Effector memory CD8-positive, alpha-beta T cell (primary cell): ENCODE measurements at regions not wholly inside any gene's neighbourhood (a gene's known extent, or its start where the extent isn't known, plus 50 kb on each side); places are given as distances from the start of the nearest gene placed in this dataset.
"Not testable (repeated sequence)": the region's sequence is repeated elsewhere in the genome, so short reads cannot be mapped to it uniquely, and the experiment has no call there.

Source experiments
- ATAC-seq: fragments of 150-1000 bp; cut with Tn5 transposase; replicated peaks from 2 replicates; pipeline ENCODE4 v1.10.0; 2021; ENCODE audit warnings: mild to moderate bottlenecking, moderate library complexity
- DNase-seq, 3 experiments: peaks; one replicate each; pipeline ENCODE4 v3.0.0; 2021
- H3K27ac Mint-ChIP-seq, 2 donors: one replicate each; pipeline ENCODE4 v1.8.0; 2022; ENCODE audit warnings: mild to moderate bottlenecking in 2 of 2, mixed read lengths in 2 of 2, moderate library complexity in 2 of 2
- H3K27me3 Mint-ChIP-seq, 2 donors: one replicate each; pipeline ENCODE4 v1.8.0; 2022; ENCODE audit warnings: mixed read lengths in 2 of 2
- H3K36me3 Mint-ChIP-seq: one replicate; pipeline ENCODE4 v1.8.0; 2022; ENCODE audit warnings: mild to moderate bottlenecking, moderate library complexity, mixed read lengths; ENCODE audit not compliant: insufficient read depth
- H3K4me1 Mint-ChIP-seq, 2 donors: one replicate each; pipeline ENCODE4 v1.8.0; 2022; ENCODE audit warnings: low read depth in 2 of 2, mixed read lengths in 2 of 2
- H3K4me3 Mint-ChIP-seq, 2 donors: one replicate each; pipeline ENCODE4 v1.8.0; 2022; ENCODE audit warnings: mild to moderate bottlenecking in 2 of 2, mixed read lengths in 2 of 2, moderate library complexity in 2 of 2
- H3K9me3 Mint-ChIP-seq, 2 donors: one replicate each; pipeline ENCODE4 v1.8.0; 2022; ENCODE audit warnings: mixed read lengths in 2 of 2

- H3K4me1 Mint-ChIP-seq, H3K36me3 Mint-ChIP-seq, ATAC-seq, H3K9me3 Mint-ChIP-seq, H3K4me3 Mint-ChIP-seq, H3K27ac Mint-ChIP-seq, DNase-seq: not testable (repeated sequence)
- H3K27me3 Mint-ChIP-seq, result peaks cover 18 to 21% of the 10 kb centered on the region in 2 donors
Measured at GRCh38 chr1:112829691-112830090, 114.6 kb upstream of the PPM1J start.

GRCh38 chr1:112828716-112829115 is 113.6 kb upstream of the PPM1J start:
- ATAC-seq, result no peak

GRCh38 chr1:112827391-112827790 is 112.3 kb upstream of the PPM1J start:
- H3K27ac Mint-ChIP-seq, ATAC-seq, H3K9me3 Mint-ChIP-seq, H3K4me1 Mint-ChIP-seq, H3K4me3 Mint-ChIP-seq, H3K36me3 Mint-ChIP-seq, DNase-seq: not testable (repeated sequence)
- H3K27me3 Mint-ChIP-seq, result peaks cover 29 to 31% of the 10 kb centered on the region in 2 donors

More at GRCh38 chr1:112828716-112829115, 113.6 kb upstream of the PPM1J start:
- H3K27ac Mint-ChIP-seq, result no peak overlapping the region
- H3K4me1 Mint-ChIP-seq, result no peaks in the 10 kb centered on the region
- H3K36me3 Mint-ChIP-seq, result peaks cover 4% of the 10 kb centered on the region
- H3K4me3 Mint-ChIP-seq, result no peak overlapping the region
- DNase-seq, result no peak
- H3K27me3 Mint-ChIP-seq, result peaks cover 28 to 31% of the 10 kb centered on the region in 2 donors
- no peaks in the 10 kb centered on the region for H3K9me3 Mint-ChIP-seq

- peaks cover 29 to 31% of the 10 kb centered on the region in 2 donors for H3K27me3 Mint-ChIP-seq
- no peak overlapping the region for H3K4me3 Mint-ChIP-seq
- no peaks in the 10 kb centered on the region for H3K36me3 Mint-ChIP-seq
- H3K9me3 Mint-ChIP-seq, result no peaks in the 10 kb centered on the region
- DNase-seq (no peak), ATAC-seq (no peak)
- H3K27ac Mint-ChIP-seq, result no peak overlapping the region
- H3K4me1 Mint-ChIP-seq, result no peaks in the 10 kb centered on the region
Measured at GRCh38 chr1:112826217-112826944, 111.2 kb upstream of the PPM1J start.

GRCh38 chr1:112825563-112826216 is 110.6 kb upstream of the PPM1J start:
- peaks cover 29 to 31% of the 10 kb centered on the region in 2 donors for H3K27me3 Mint-ChIP-seq
- not testable (repeated sequence) for H3K27ac Mint-ChIP-seq

GRCh38 chr1:112825075-112825474 is 109.9 kb upstream of the PPM1J start:
- H3K27ac Mint-ChIP-seq, H3K9me3 Mint-ChIP-seq, H3K4me3 Mint-ChIP-seq, H3K36me3 Mint-ChIP-seq, DNase-seq, ATAC-seq, H3K4me1 Mint-ChIP-seq: not testable (repeated sequence)
- H3K27me3 Mint-ChIP-seq, result peaks cover 29 to 31% of the 10 kb centered on the region in 2 donors

More at GRCh38 chr1:112825563-112826216, 110.6 kb upstream of the PPM1J start:
- ATAC-seq, H3K4me3 Mint-ChIP-seq, H3K9me3 Mint-ChIP-seq, H3K36me3 Mint-ChIP-seq, DNase-seq, H3K4me1 Mint-ChIP-seq: not testable (repeated sequence)

GRCh38 chr1:112821307-112822063 is 106.4 kb upstream of the PPM1J start:
- H3K27me3 Mint-ChIP-seq, result peaks cover 24 to 25% of the 10 kb centered on the region in 2 donors
- H3K9me3 Mint-ChIP-seq, H3K27ac Mint-ChIP-seq, H3K4me1 Mint-ChIP-seq, H3K36me3 Mint-ChIP-seq, DNase-seq, ATAC-seq, H3K4me3 Mint-ChIP-seq: not testable (repeated sequence)

- peaks cover 10% of the 10 kb centered on the region in 2 donors for H3K27me3 Mint-ChIP-seq
- DNase-seq, result no peak
- ATAC-seq, result no peak
Measured at GRCh38 chr1:112818990-112819689, 104.0 kb upstream of the PPM1J start.

GRCh38 chr1:112817555-112818373 is 102.6 kb upstream of the PPM1J start:
- H3K36me3 Mint-ChIP-seq, result peaks cover 2% of the 10 kb centered on the region
- no peak overlapping the region for H3K4me3 Mint-ChIP-seq
- ATAC-seq, result no peak
- no peak for DNase-seq
- no peaks in the 10 kb centered on the region for H3K4me1 Mint-ChIP-seq
- H3K9me3 Mint-ChIP-seq, result no peaks in the 10 kb centered on the region
- peak overlapping the region in 1 of 2 donors; percentile 9 for H3K27ac Mint-ChIP-seq
- H3K27me3 Mint-ChIP-seq, result peaks cover 5 to 6% of the 10 kb centered on the region in 2 donors

More at GRCh38 chr1:112818990-112819689, 104.0 kb upstream of the PPM1J start:
- Mint-ChIP-seq H3K9me3 (no peaks in the 10 kb centered on the region), H3K4me1 (no peaks in the 10 kb centered on the region), H3K36me3 (peaks cover 2% of the 10 kb centered on the region), H3K4me3 (no peak overlapping the region), H3K27ac (no peak overlapping the region)

GRCh38 chr1:112815376-112815775 is 100.2 kb upstream of the PPM1J start:
- peaks cover 2% of the 10 kb centered on the region for H3K36me3 Mint-ChIP-seq

GRCh38 chr1:112814645-112815044 is 99.5 kb upstream of the PPM1J start:
- H3K9me3 Mint-ChIP-seq, DNase-seq, H3K27ac Mint-ChIP-seq, H3K4me1 Mint-ChIP-seq, H3K4me3 Mint-ChIP-seq, ATAC-seq, H3K36me3 Mint-ChIP-seq: not testable (repeated sequence)
- H3K27me3 Mint-ChIP-seq, result peaks cover 19 to 30% of the 10 kb centered on the region in 2 donors

More at GRCh38 chr1:112815376-112815775, 100.2 kb upstream of the PPM1J start:
- no peak overlapping the region for H3K27ac Mint-ChIP-seq
- no peaks in the 10 kb centered on the region for H3K4me1 Mint-ChIP-seq
- peaks cover 19 to 26% of the 10 kb centered on the region in 2 donors for H3K27me3 Mint-ChIP-seq
- ATAC-seq (no peak), DNase-seq (no peak)
- no peak overlapping the region for H3K4me3 Mint-ChIP-seq
- H3K9me3 Mint-ChIP-seq, result no peaks in the 10 kb centered on the region

- Mint-ChIP-seq H3K36me3 (no peaks in the 10 kb centered on the region), H3K27me3 (peaks cover 15 to 36% of the 10 kb centered on the region in 2 donors), H3K27ac (no peak overlapping the region), H3K4me3 (no peak overlapping the region), H3K9me3 (no peaks in the 10 kb centered on the region), H3K4me1 (peaks cover 0 to 4% of the 10 kb centered on the region in 2 donors)
- ATAC-seq (peak; percentile 68), DNase-seq (peak; percentile 39 to 48 (median 42))
Measured at GRCh38 chr1:112808861-112809684, 93.9 kb upstream of the PPM1J start.
